ENCODE measurements at regions not wholly inside any gene's neighbourhood (a gene's known extent, or its start where the extent isn't known, plus 50 kb on each side); places are given as distances from the start of the nearest gene placed in this dataset.

- no CpG with 5 or more reads among the region's 5 CpGs for WGBS, 2 donors (ENCODE audit: extremely low coverage in 2 of 2, insufficient read length in 2 of 2, insufficient replicate concordance in 1 of 2)
- H3K4me1 ChIP-seq (ENCODE audit: control insufficient read depth in 2 of 2, insufficient read depth in 1 of 2, low read depth in 1 of 2, low read length in 2 of 2): no peaks in the 10 kb centered on the region
- no peak overlapping the region for H4K91ac ChIP-seq (ENCODE audit: low read depth, low read length, poor library complexity)
- H2AK5ac ChIP-seq (ENCODE audit: low read depth, low read length): no peak overlapping the region
- no peak overlapping the region for H3K9ac ChIP-seq (ENCODE audit: low read depth, low read length, poor library complexity)
- H3K9me3 ChIP-seq (replicated peaks in 1 of 2; ENCODE audit: control insufficient read depth in 2 of 2, insufficient read depth in 1 of 2, low read depth in 1 of 2, low read length in 2 of 2): peaks cover 0 to 12% of the 10 kb centered on the region in 2 donors
- no peak overlapping the region for H2BK15ac ChIP-seq (ENCODE audit: low read length)
- H2BK120ac ChIP-seq (ENCODE audit: low read depth, low read length): no peak overlapping the region
- no peak overlapping the region for H2BK12ac ChIP-seq (ENCODE audit: low read length)
- no peak overlapping the region for H3K27ac ChIP-seq (replicated peaks; ENCODE audit: low read length)
- peak overlapping the region; percentile 8 for H3K4ac ChIP-seq (ENCODE audit: low read length)
- no peaks in the 10 kb centered on the region for H3K36me3 ChIP-seq (replicated peaks in 1 of 2; ENCODE audit: control insufficient read depth in 2 of 2, insufficient read depth in 2 of 2, low read length in 2 of 2)
- DNase-seq (ENCODE audit: low spot score): no peak
- no peak overlapping the region for H3K4me2 ChIP-seq (ENCODE audit: insufficient read depth, low read length, poor library complexity, severe bottlenecking)
- peak overlapping the region; percentile 13 for H2AFZ ChIP-seq (ENCODE audit: low read length)
- no peak overlapping the region for H4K8ac ChIP-seq (ENCODE audit: low read depth, low read length)
- no peak overlapping the region for H3K4me3 ChIP-seq (ENCODE audit: low read length in 2 of 2)
- H3K79me1 ChIP-seq (ENCODE audit: low read depth, low read length): no peaks in the 10 kb centered on the region
- H3K18ac ChIP-seq (ENCODE audit: low read length): peak overlapping the region; percentile 40
- H2BK5ac ChIP-seq (ENCODE audit: low read length): no peak overlapping the region
- H3K23ac ChIP-seq (ENCODE audit: low read depth, low read length, poor library complexity): no peak overlapping the region
- peak overlapping the region; percentile 4 for H3K14ac ChIP-seq (ENCODE audit: low read length)
- H3K27me3 ChIP-seq (ENCODE audit: control insufficient read depth in 3 of 3, insufficient read depth in 3 of 3, low read depth in 1 of 3, low read length in 3 of 3): no peaks in the 10 kb centered on the region
These were observed 648.3 kb downstream of the SPRY1 start for GRCh38 chr4:124044867-124045266.

GRCh38 chr4:124046190-124046589 is 649.6 kb downstream of the SPRY1 start:
- H3K27me3 ChIP-seq (ENCODE audit: control insufficient read depth in 3 of 3, insufficient read depth in 3 of 3, low read depth in 1 of 3, low read length in 3 of 3): no peaks in the 10 kb centered on the region
- H4K8ac ChIP-seq (ENCODE audit: low read depth, low read length): no peak overlapping the region
- H3K14ac ChIP-seq (ENCODE audit: low read length): no peak overlapping the region
- no peak overlapping the region for H3K9ac ChIP-seq (ENCODE audit: low read depth, low read length, poor library complexity)
- no peak overlapping the region for H3K4me3 ChIP-seq (ENCODE audit: low read length in 2 of 2)
- no peak overlapping the region for H3K23ac ChIP-seq (ENCODE audit: low read depth, low read length, poor library complexity)
- peaks cover 0 to 11% of the 10 kb centered on the region in 2 donors for H3K9me3 ChIP-seq (replicated peaks in 1 of 2; ENCODE audit: control insufficient read depth in 2 of 2, insufficient read depth in 1 of 2, low read depth in 1 of 2, low read length in 2 of 2)
- H2BK15ac ChIP-seq (ENCODE audit: low read length): no peak overlapping the region
- no peak overlapping the region for H3K4ac ChIP-seq (ENCODE audit: low read length)
- H3K18ac ChIP-seq (ENCODE audit: low read length): no peak overlapping the region
- H2AFZ ChIP-seq (ENCODE audit: low read length): no peak overlapping the region
- no peak overlapping the region for H4K91ac ChIP-seq (ENCODE audit: low read depth, low read length, poor library complexity)
- H3K4me2 ChIP-seq (ENCODE audit: insufficient read depth, low read length, poor library complexity, severe bottlenecking): no peak overlapping the region
- DNase-seq (ENCODE audit: low spot score): no peak
- H2AK5ac ChIP-seq (ENCODE audit: low read depth, low read length): no peak overlapping the region
- no peak overlapping the region for H2BK5ac ChIP-seq (ENCODE audit: low read length)
- no peaks in the 10 kb centered on the region for H3K4me1 ChIP-seq (ENCODE audit: control insufficient read depth in 2 of 2, insufficient read depth in 1 of 2, low read depth in 1 of 2, low read length in 2 of 2)
- no peak overlapping the region for H2BK12ac ChIP-seq (ENCODE audit: low read length)
- H3K79me1 ChIP-seq (ENCODE audit: low read depth, low read length): no peaks in the 10 kb centered on the region
- H2BK120ac ChIP-seq (ENCODE audit: low read depth, low read length): no peak overlapping the region
- WGBS, 2 donors (ENCODE audit: extremely low coverage in 2 of 2, insufficient read length in 2 of 2, insufficient replicate concordance in 1 of 2): no CpG with 5 or more reads among the region's 2 CpGs
- no peak overlapping the region for H3K27ac ChIP-seq (replicated peaks; ENCODE audit: low read length)
- no peaks in the 10 kb centered on the region for H3K36me3 ChIP-seq (replicated peaks in 1 of 2; ENCODE audit: control insufficient read depth in 2 of 2, insufficient read depth in 2 of 2, low read length in 2 of 2)

- no peak overlapping the region for H3K4me3 ChIP-seq (ENCODE audit: low read length in 2 of 2)
- H2AFZ ChIP-seq (ENCODE audit: low read length): no peak overlapping the region
- H3K79me1 ChIP-seq (ENCODE audit: low read depth, low read length): no peaks in the 10 kb centered on the region
- H3K27ac ChIP-seq (replicated peaks; ENCODE audit: low read length): no peak overlapping the region
- no peak overlapping the region for H3K14ac ChIP-seq (ENCODE audit: low read length)
- H3K9ac ChIP-seq (ENCODE audit: low read depth, low read length, poor library complexity): no peak overlapping the region
- no peaks in the 10 kb centered on the region for H3K4me1 ChIP-seq (ENCODE audit: control insufficient read depth in 2 of 2, insufficient read depth in 1 of 2, low read depth in 1 of 2, low read length in 2 of 2)
- H2BK120ac ChIP-seq (ENCODE audit: low read depth, low read length): no peak overlapping the region
- no peak for DNase-seq (ENCODE audit: low spot score)
- no peaks in the 10 kb centered on the region for H3K36me3 ChIP-seq (replicated peaks in 1 of 2; ENCODE audit: control insufficient read depth in 2 of 2, insufficient read depth in 2 of 2, low read length in 2 of 2)
- H2BK5ac ChIP-seq (ENCODE audit: low read length): no peak overlapping the region
- H2AK5ac ChIP-seq (ENCODE audit: low read depth, low read length): no peak overlapping the region
- H3K23ac ChIP-seq (ENCODE audit: low read depth, low read length, poor library complexity): no peak overlapping the region
- no peak overlapping the region for H3K4ac ChIP-seq (ENCODE audit: low read length)
- H2BK12ac ChIP-seq (ENCODE audit: low read length): no peak overlapping the region
- H4K8ac ChIP-seq (ENCODE audit: low read depth, low read length): no peak overlapping the region
- no peak overlapping the region for H4K91ac ChIP-seq (ENCODE audit: low read depth, low read length, poor library complexity)
- WGBS, 2 donors (ENCODE audit: extremely low coverage in 2 of 2, insufficient read length in 2 of 2, insufficient replicate concordance in 1 of 2): no CpG with 5 or more reads among the region's 4 CpGs
- H3K9me3 ChIP-seq (replicated peaks in 1 of 2; ENCODE audit: control insufficient read depth in 2 of 2, insufficient read depth in 1 of 2, low read depth in 1 of 2, low read length in 2 of 2): peaks cover 0 to 11% of the 10 kb centered on the region in 2 donors
- H3K18ac ChIP-seq (ENCODE audit: low read length): no peak overlapping the region
- no peaks in the 10 kb centered on the region for H3K27me3 ChIP-seq (ENCODE audit: control insufficient read depth in 3 of 3, insufficient read depth in 3 of 3, low read depth in 1 of 3, low read length in 3 of 3)
- no peak overlapping the region for H3K4me2 ChIP-seq (ENCODE audit: insufficient read depth, low read length, poor library complexity, severe bottlenecking)
- H2BK15ac ChIP-seq (ENCODE audit: low read length): no peak overlapping the region
These were observed 657.4 kb downstream of the SPRY1 start for GRCh38 chr4:124053872-124054538.

- WGBS, 2 donors (ENCODE audit: extremely low coverage in 2 of 2, insufficient read length in 2 of 2, insufficient replicate concordance in 1 of 2): no CpG with 5 or more reads among the region's 1 CpG
- Histone ChIP-seq H3K4ac (ENCODE audit: low read length) (no peak overlapping the region), H3K4me3 (ENCODE audit: low read length in 2 of 2) (no peak overlapping the region), H2BK120ac (ENCODE audit: low read depth, low read length) (no peak overlapping the region), H3K14ac (ENCODE audit: low read length) (no peak overlapping the region), H3K9ac (ENCODE audit: low read depth, low read length, poor library complexity) (no peak overlapping the region), H3K27me3 (ENCODE audit: control insufficient read depth in 3 of 3, insufficient read depth in 3 of 3, low read depth in 1 of 3, low read length in 3 of 3) (no peaks in the 10 kb centered on the region), H2BK15ac (ENCODE audit: low read length) (no peak overlapping the region), H3K18ac (ENCODE audit: low read length) (no peak overlapping the region), H2BK12ac (ENCODE audit: low read length) (no peak overlapping the region), H2AFZ (ENCODE audit: low read length) (no peak overlapping the region), H3K79me1 (ENCODE audit: low read depth, low read length) (no peaks in the 10 kb centered on the region), H3K4me1 (ENCODE audit: control insufficient read depth in 2 of 2, insufficient read depth in 1 of 2, low read depth in 1 of 2, low read length in 2 of 2) (peaks cover 0 to 1% of the 10 kb centered on the region in 2 donors), H3K27ac (replicated peaks; ENCODE audit: low read length) (no peak overlapping the region), H3K9me3 (replicated peaks in 1 of 2; ENCODE audit: control insufficient read depth in 2 of 2, insufficient read depth in 1 of 2, low read depth in 1 of 2, low read length in 2 of 2) (peaks cover 0 to 11% of the 10 kb centered on the region in 2 donors), H4K91ac (ENCODE audit: low read depth, low read length, poor library complexity) (no peak overlapping the region), H3K36me3 (replicated peaks in 1 of 2; ENCODE audit: control insufficient read depth in 2 of 2, insufficient read depth in 2 of 2, low read length in 2 of 2) (no peaks in the 10 kb centered on the region), H4K8ac (ENCODE audit: low read depth, low read length) (no peak overlapping the region), H3K23ac (ENCODE audit: low read depth, low read length, poor library complexity) (no peak overlapping the region), H3K4me2 (ENCODE audit: insufficient read depth, low read length, poor library complexity, severe bottlenecking) (no peak overlapping the region), H2BK5ac (ENCODE audit: low read length) (no peak overlapping the region), H2AK5ac (ENCODE audit: low read depth, low read length) (no peak overlapping the region)
- DNase-seq (ENCODE audit: low spot score): no peak
These were observed 657.2 kb downstream of the ANKRD50 start for GRCh38 chr4:124055336-124055735.
